ENCODE measurements at regions not wholly inside any gene's neighbourhood (a gene's known extent, or its start where the extent isn't known, plus 50 kb on each side); places are given as distances from the start of the nearest gene placed in this dataset.

- no TSS peak for BruUV-seq (replicated peaks)
- POLR2A ChIA-PET, result no interaction called here
- Mint-ChIP-seq H3K4me3 (ENCODE audit: unreplicated experiment) (no peak overlapping the region), H3K27me3 (ENCODE audit: insufficient read depth, unreplicated experiment) (no peaks in the 10 kb centered on the region), H3K36me3 (ENCODE audit: insufficient read depth, unreplicated experiment) (peaks cover 4% of the 10 kb centered on the region), H3K9me3 (ENCODE audit: unreplicated experiment) (no peaks in the 10 kb centered on the region), H3K4me1 (ENCODE audit: insufficient read depth, unreplicated experiment) (peaks cover 6% of the 10 kb centered on the region), H3K27ac (ENCODE audit: low read depth, unreplicated experiment) (no peak overlapping the region)
- intact Hi-C loops (cut with micrococcal nuclease), result loop anchor here (5.0 kb wide), 1 partner anchor 63 kb away; no protein-coding TSS in a partner anchor
- TF ChIP-seq, protein P1, sequence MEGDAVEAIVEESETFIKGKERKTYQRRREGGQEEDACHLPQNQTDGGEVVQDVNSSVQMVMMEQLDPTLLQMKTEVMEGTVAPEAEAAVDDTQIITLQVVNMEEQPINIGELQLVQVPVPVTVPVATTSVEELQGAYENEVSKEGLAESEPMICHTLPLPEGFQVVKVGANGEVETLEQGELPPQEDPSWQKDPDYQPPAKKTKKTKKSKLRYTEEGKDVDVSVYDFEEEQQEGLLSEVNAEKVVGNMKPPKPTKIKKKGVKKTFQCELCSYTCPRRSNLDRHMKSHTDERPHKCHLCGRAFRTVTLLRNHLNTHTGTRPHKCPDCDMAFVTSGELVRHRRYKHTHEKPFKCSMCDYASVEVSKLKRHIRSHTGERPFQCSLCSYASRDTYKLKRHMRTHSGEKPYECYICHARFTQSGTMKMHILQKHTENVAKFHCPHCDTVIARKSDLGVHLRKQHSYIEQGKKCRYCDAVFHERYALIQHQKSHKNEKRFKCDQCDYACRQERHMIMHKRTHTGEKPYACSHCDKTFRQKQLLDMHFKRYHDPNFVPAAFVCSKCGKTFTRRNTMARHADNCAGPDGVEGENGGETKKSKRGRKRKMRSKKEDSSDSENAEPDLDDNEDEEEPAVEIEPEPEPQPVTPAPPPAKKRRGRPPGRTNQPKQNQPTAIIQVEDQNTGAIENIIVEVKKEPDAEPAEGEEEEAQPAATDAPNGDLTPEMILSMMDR (IDR thresholded peaks at IDR 0.05; ENCODE audit: unreplicated experiment), result no peak
- DNase-seq (ENCODE audit: unreplicated experiment), result no peak
- CTCF ChIA-PET, result interaction anchor here (0.6 kb wide), 1 partner anchor 9 kb away, joined by 3 read pairs; no protein-coding TSS in a partner anchor
These were observed 408.0 kb downstream of the LRATD1 start for GRCh38 chr2:15040429-15041084.

GRCh38 chr2:15041429-15041837, 408.9 kb downstream of the LRATD1 start:
- BruUV-seq (replicated peaks), result no TSS peak
- no peak overlapping the region for H3K27ac Mint-ChIP-seq (ENCODE audit: low read depth, unreplicated experiment)
- H3K9me3 Mint-ChIP-seq (ENCODE audit: unreplicated experiment), result no peaks in the 10 kb centered on the region
- TF ChIP-seq, protein P1 (IDR thresholded peaks at IDR 0.05; ENCODE audit: unreplicated experiment), result no peak
- H3K4me3 Mint-ChIP-seq (ENCODE audit: unreplicated experiment), result no peak overlapping the region
- peaks cover 6% of the 10 kb centered on the region for H3K4me1 Mint-ChIP-seq (ENCODE audit: insufficient read depth, unreplicated experiment)
- ChIA-PET POLR2A (no interaction called here), CTCF (interaction anchor here (0.5 to 0.6 kb wide), 2 partner anchors 29 to 513 kb away, joined by 3 read pairs; no protein-coding TSS in a partner anchor)
- no peak for DNase-seq (ENCODE audit: unreplicated experiment)
- H3K36me3 Mint-ChIP-seq (ENCODE audit: insufficient read depth, unreplicated experiment), result peaks cover 4% of the 10 kb centered on the region
- H3K27me3 Mint-ChIP-seq (ENCODE audit: insufficient read depth, unreplicated experiment), result no peaks in the 10 kb centered on the region
- intact Hi-C loops (cut with micrococcal nuclease), result loop anchor here (5.0 kb wide), 1 partner anchor 64 kb away; no protein-coding TSS in a partner anchor

DNA sequence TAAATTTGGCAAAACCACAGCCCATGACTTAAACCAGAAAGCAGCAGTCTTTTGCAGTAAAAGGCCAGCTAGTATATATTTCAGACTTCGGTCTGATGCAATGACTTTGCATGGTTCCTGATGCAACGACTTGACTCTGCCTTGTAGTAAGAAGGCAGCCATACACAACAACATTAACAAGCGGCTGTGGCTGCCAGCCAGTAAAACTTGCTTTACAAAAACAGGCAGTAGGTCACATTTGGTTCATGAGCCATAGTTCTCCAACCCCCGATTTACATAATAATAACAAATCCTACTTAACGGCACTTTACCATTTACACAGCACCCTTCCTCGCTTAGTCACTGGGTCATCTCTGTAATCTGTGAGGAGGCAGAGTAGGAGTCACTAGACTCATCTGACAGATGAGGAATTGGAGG, 410.3 kb downstream of the LRATD1 start:
- BruUV-seq (replicated peaks), result no TSS peak
- DNase-seq (ENCODE audit: unreplicated experiment), result peak; percentile 89
- ChIA-PET POLR2A (no interaction called here), CTCF (interaction anchor here (0.9 kb wide), 1 partner anchor 151 kb away, joined by 3 read pairs; no protein-coding TSS in a partner anchor)
- Mint-ChIP-seq H3K4me3 (ENCODE audit: unreplicated experiment) (no peak overlapping the region), H3K27me3 (ENCODE audit: insufficient read depth, unreplicated experiment) (no peaks in the 10 kb centered on the region), H3K9me3 (ENCODE audit: unreplicated experiment) (no peaks in the 10 kb centered on the region), H3K27ac (ENCODE audit: low read depth, unreplicated experiment) (no peak overlapping the region), H3K4me1 (ENCODE audit: insufficient read depth, unreplicated experiment) (peaks cover 6% of the 10 kb centered on the region), H3K36me3 (ENCODE audit: insufficient read depth, unreplicated experiment) (peaks cover 4% of the 10 kb centered on the region)
- intact Hi-C loops (cut with micrococcal nuclease), result loop anchor here (5.0 kb wide), 1 partner anchor 66 kb away; no protein-coding TSS in a partner anchor
- TF ChIP-seq, protein P1 (IDR thresholded peaks at IDR 0.05; ENCODE audit: unreplicated experiment), result no peak

DNA sequence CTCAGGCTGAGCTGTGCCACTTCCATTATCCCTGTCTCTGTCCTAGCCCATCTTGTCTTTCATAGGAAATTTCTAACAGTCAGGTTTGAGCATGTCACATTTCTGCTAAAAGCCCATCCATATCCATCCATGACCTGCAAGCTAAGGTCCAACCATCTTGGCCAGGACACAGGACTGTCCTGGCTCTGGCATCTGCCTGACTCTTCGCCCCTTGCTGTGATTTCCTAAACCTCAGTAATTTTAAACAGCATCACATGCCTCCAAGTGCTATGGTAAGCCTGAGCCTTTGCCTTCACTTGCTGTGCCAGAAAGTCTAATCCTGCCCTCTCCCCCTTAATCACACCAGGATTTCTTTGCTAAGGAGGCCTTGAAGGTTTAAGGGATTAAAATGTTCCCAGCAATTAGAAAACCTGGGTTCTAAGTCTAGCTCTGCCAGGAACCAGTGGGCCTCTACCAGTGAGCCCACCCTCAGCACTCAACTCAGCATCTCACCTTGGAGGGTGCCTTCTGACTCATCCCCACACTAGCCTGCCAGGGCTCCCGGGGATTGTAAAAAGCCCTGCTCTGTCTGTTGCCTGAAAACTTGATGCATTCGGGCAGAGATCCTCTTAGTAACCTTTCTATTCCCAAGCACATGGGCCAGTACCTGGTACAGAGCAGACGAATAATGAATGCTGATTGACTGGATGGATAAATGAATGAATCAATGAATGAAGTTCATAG, 411.0 kb downstream of the LRATD1 start:
- TF ChIP-seq, protein P1 (IDR thresholded peaks at IDR 0.05; ENCODE audit: unreplicated experiment), result no peak
- Mint-ChIP-seq H3K4me1 (ENCODE audit: insufficient read depth, unreplicated experiment) (peaks cover 6% of the 10 kb centered on the region), H3K36me3 (ENCODE audit: insufficient read depth, unreplicated experiment) (peaks cover 4% of the 10 kb centered on the region), H3K27ac (ENCODE audit: low read depth, unreplicated experiment) (no peak overlapping the region), H3K9me3 (ENCODE audit: unreplicated experiment) (no peaks in the 10 kb centered on the region), H3K4me3 (ENCODE audit: unreplicated experiment) (no peak overlapping the region), H3K27me3 (ENCODE audit: insufficient read depth, unreplicated experiment) (no peaks in the 10 kb centered on the region)
- intact Hi-C loops (cut with micrococcal nuclease), result loop anchor here (5.0 kb wide), 1 partner anchor 66 kb away; no protein-coding TSS in a partner anchor
- no TSS peak for BruUV-seq (replicated peaks)
- DNase-seq (ENCODE audit: unreplicated experiment), result peak; percentile 9
- ChIA-PET CTCF (no interaction called here), POLR2A (no interaction called here)
